ENCODE measurements at regions not wholly inside any gene's neighbourhood (a gene's known extent, or its start where the extent isn't known, plus 50 kb on each side); places are given as distances from the start of the nearest gene placed in this dataset.

DNA sequence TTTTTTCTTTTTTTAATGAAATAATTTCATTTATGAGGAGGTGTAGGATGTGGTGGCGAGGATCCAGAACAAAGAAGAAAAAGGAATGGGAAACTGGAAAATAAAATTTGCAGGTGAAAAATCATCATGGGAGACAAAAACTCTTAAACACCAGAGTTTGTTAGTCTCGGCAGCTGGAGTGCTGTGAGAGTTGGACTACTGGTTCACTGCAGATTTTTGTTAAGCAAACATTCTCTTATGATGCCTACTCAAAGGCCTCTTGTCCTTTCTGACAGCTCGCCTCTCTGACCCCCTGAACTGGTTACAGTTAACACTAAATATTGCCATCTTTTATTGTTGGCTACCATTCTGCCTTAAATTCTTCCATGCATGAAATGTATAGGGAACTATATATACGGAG is 152.4 kb upstream of the DPH6 start:
- Histone ChIP-seq H3K9me3 (replicated peaks; ENCODE audit: control insufficient read depth, insufficient read depth, low read depth, low read length) (no peaks in the 10 kb centered on the region), H2AFZ (ENCODE audit: low read depth, low read length) (no peak overlapping the region), H3K4me1 (replicated peaks in 1 of 2; ENCODE audit: control insufficient read depth in 2 of 2, insufficient read depth in 2 of 2, low read length in 2 of 2) (peaks cover 0 to 10% of the 10 kb centered on the region in 2 experiments; a peak in 3 of 5 replicates), H3K9ac (ENCODE audit: insufficient read depth in 1 of 2, low read depth in 2 of 2, low read length in 2 of 2) (no peak overlapping the region), H3K9me1 (ENCODE audit: control insufficient read depth, insufficient read depth, low read length) (no peaks in the 10 kb centered on the region), H3K36me3 (ENCODE audit: control insufficient read depth, insufficient read depth, low read length) (no peaks in the 10 kb centered on the region), H3K4me2 (ENCODE audit: insufficient read depth, low read length) (no peak overlapping the region), H3K4me3 (no peak overlapping the region), H3K27ac (ENCODE audit: extremely low read depth, low read depth, low read length) (no peak overlapping the region), H3K79me2 (ENCODE audit: control insufficient read depth, insufficient read depth, low read length) (no peaks in the 10 kb centered on the region), H3K27me3 (ENCODE audit: control insufficient read depth in 2 of 2, insufficient read depth in 2 of 2, low read length in 2 of 2) (no peaks in the 10 kb centered on the region), H4K20me1 (replicated peaks; ENCODE audit: control insufficient read depth, insufficient read depth, low read length) (no peaks in the 10 kb centered on the region)
- CTCF ChIA-PET (ENCODE audit: low intra/inter-chr PET ratio) = no interaction called here
- POLR2A ChIA-PET = no interaction called here
- DNase-seq (ENCODE audit: extremely low read depth in 1 of 4, low spot score in 3 of 4) (no peak), FAIRE-seq (no peak), ATAC-seq (no peak)
- 82% methylated on average over 4 of the region's 4 CpGs for WGBS (ENCODE audit: insufficient coverage, low coverage, missing lambda C conversion rate)
- BruUV-seq (replicated peaks) = no TSS peak
- TF ChIP-seq, protein P1, sequence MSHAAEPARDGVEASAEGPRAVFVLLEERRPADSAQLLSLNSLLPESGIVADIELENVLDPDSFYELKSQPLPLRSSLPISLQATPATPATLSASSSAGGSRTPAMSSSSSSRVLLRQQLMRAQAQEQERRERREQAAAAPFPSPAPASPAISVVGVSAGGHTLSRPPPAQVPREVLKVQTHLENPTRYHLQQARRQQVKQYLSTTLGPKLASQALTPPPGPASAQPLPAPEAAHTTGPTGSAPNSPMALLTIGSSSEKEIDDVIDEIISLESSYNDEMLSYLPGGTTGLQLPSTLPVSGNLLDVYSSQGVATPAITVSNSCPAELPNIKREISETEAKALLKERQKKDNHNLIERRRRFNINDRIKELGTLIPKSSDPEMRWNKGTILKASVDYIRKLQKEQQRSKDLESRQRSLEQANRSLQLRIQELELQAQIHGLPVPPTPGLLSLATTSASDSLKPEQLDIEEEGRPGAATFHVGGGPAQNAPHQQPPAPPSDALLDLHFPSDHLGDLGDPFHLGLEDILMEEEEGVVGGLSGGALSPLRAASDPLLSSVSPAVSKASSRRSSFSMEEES (CRISPR knock-in tag; IDR thresholded peaks at IDR 0.05) = no peak
- TF ChIP-seq, protein P2, sequence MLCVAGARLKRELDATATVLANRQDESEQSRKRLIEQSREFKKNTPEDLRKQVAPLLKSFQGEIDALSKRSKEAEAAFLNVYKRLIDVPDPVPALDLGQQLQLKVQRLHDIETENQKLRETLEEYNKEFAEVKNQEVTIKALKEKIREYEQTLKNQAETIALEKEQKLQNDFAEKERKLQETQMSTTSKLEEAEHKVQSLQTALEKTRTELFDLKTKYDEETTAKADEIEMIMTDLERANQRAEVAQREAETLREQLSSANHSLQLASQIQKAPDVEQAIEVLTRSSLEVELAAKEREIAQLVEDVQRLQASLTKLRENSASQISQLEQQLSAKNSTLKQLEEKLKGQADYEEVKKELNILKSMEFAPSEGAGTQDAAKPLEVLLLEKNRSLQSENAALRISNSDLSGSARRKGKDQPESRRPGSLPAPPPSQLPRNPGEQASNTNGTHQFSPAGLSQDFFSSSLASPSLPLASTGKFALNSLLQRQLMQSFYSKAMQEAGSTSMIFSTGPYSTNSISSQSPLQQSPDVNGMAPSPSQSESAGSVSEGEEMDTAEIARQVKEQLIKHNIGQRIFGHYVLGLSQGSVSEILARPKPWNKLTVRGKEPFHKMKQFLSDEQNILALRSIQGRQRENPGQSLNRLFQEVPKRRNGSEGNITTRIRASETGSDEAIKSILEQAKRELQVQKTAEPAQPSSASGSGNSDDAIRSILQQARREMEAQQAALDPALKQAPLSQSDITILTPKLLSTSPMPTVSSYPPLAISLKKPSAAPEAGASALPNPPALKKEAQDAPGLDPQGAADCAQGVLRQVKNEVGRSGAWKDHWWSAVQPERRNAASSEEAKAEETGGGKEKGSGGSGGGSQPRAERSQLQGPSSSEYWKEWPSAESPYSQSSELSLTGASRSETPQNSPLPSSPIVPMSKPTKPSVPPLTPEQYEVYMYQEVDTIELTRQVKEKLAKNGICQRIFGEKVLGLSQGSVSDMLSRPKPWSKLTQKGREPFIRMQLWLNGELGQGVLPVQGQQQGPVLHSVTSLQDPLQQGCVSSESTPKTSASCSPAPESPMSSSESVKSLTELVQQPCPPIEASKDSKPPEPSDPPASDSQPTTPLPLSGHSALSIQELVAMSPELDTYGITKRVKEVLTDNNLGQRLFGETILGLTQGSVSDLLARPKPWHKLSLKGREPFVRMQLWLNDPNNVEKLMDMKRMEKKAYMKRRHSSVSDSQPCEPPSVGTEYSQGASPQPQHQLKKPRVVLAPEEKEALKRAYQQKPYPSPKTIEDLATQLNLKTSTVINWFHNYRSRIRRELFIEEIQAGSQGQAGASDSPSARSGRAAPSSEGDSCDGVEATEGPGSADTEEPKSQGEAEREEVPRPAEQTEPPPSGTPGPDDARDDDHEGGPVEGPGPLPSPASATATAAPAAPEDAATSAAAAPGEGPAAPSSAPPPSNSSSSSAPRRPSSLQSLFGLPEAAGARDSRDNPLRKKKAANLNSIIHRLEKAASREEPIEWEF (CRISPR knock-in tag; IDR thresholded peaks at IDR 0.05) = no peak
- TF ChIP-seq GATAD2A (IDR thresholded peaks at IDR 0.05) (no peak), MEIS2 (IDR thresholded peaks at IDR 0.05; ENCODE audit: partially characterized antibody) (no peak), ILF3 (IDR thresholded peaks at IDR 0.05; ENCODE audit: borderline replicate concordance) (no peak), RB1 (IDR thresholded peaks at IDR 0.05; ENCODE audit: low read depth) (no peak)
- in situ Hi-C loops (cut with MboI) (no loop called here), intact Hi-C loops (cut with micrococcal nuclease) (no loop called here)
